Lower leg skin (tissue), 4 donors: ENCODE measurements at regions not wholly inside any gene's neighbourhood (a gene's known extent, or its start where the extent isn't known, plus 50 kb on each side); places are given as distances from the start of the nearest gene placed in this dataset.

Source experiments
- DNase-seq, 2 donors: peaks; one replicate each; pipeline ENCODE4 v3.0.0-alpha.2; 2019; ENCODE audit warnings: low spot score in 2 of 2
- H3K4me3 ChIP-seq: fragments of 200-600 bp; sonication (generic); 2 replicates; pipeline ENCODE4 v1.5.1; 2017; ENCODE audit warnings: mild to moderate bottlenecking, low read depth; ENCODE audit not compliant: poor library complexity, severe bottlenecking
- POLR2A ChIP-seq, 2 donors: fragments of 450-650 bp; IDR thresholded peaks; one replicate each; pipeline ENCODE4 v1.6.1; 2016 to 2017; ENCODE audit warnings: antibody characterized with exemption in 2 of 2, mild to moderate bottlenecking in 1 of 2, moderate library complexity in 1 of 2
- WGBS, 2 donors: methylation state at CpG; one replicate each; pipeline ENCODE4 v1.1.5; 2018; 5-methylcytosine and 5-hydroxymethylcytosine counted together
- intact Hi-C: fragments of 100-400 bp; cut with DNase I; formaldehyde crosslinking; loops from one replicate; pipeline ENCODE4 v1.15.0; 2023; ENCODE audit warnings: low total_unique reads
- TF ChIP-seq, protein P1 (sequence below), 3 donors: fragments of 450-650 bp; IDR thresholded peaks; one replicate each; pipeline ENCODE4 v1.5.1; 2016; ENCODE audit warnings: antibody characterized with exemption in 3 of 3, mild to moderate bottlenecking in 3 of 3, moderate library complexity in 2 of 3

DNA sequence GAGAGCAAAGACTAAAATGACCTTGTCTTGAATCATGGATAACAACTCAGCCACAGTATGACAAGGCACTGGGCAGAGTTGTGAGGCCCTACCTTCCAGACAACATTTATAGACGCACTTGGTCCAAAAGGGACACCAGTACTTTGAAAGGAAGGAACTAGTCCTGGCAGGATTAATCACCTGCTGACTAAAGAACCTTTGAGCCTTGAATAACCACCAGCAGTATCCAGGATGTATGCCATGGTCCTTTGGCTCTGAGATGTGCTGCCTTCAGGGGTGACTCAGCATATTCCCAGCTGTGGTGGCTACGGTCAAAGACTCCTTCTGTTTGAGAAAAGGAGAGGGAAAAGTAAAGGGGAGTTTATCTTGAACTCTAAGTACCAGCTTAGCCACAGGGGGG, 118.1 kb upstream of the PRR32 start:
- intact Hi-C loops = no loop called here
- DNase-seq = peak in 1 of 2 donors; percentile 36
- no peak for TF ChIP-seq POLR2A (IDR thresholded peaks at IDR 0.05)
- TF ChIP-seq, protein P1, sequence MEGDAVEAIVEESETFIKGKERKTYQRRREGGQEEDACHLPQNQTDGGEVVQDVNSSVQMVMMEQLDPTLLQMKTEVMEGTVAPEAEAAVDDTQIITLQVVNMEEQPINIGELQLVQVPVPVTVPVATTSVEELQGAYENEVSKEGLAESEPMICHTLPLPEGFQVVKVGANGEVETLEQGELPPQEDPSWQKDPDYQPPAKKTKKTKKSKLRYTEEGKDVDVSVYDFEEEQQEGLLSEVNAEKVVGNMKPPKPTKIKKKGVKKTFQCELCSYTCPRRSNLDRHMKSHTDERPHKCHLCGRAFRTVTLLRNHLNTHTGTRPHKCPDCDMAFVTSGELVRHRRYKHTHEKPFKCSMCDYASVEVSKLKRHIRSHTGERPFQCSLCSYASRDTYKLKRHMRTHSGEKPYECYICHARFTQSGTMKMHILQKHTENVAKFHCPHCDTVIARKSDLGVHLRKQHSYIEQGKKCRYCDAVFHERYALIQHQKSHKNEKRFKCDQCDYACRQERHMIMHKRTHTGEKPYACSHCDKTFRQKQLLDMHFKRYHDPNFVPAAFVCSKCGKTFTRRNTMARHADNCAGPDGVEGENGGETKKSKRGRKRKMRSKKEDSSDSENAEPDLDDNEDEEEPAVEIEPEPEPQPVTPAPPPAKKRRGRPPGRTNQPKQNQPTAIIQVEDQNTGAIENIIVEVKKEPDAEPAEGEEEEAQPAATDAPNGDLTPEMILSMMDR (IDR thresholded peaks at IDR 0.05) = no peak
- H3K4me3 ChIP-seq = no peak overlapping the region
- WGBS, 2 donors = 88 to 96% methylated on average over 2 of the region's 2 CpGs

DNA sequence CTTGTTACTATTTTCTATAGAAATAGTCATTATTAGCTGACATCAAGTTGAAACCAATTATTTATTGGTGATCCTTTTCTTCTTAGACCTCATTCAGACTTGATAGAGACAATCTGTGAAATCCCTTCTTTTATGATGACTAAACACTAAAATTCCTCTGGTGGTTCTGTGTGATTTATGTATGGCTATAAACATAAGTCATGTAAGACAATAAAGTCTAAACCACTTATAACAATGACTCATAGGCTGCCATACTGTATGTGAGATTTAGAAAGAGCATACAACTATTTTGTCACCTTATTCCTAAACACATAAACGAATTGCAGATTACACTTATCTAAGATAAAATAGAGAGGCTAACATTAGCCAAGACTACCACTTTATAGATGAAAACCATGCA, 101.1 kb upstream of the PRR32 start:
- no peak for TF ChIP-seq POLR2A (IDR thresholded peaks at IDR 0.05)
- TF ChIP-seq, protein P1 (IDR thresholded peaks at IDR 0.05) = no peak
- WGBS, 2 donors = 13 to 50% methylated on average over 1 of the region's 1 CpG
- no peak overlapping the region for H3K4me3 ChIP-seq
- intact Hi-C loops = no loop called here
- no peak for DNase-seq

DNA sequence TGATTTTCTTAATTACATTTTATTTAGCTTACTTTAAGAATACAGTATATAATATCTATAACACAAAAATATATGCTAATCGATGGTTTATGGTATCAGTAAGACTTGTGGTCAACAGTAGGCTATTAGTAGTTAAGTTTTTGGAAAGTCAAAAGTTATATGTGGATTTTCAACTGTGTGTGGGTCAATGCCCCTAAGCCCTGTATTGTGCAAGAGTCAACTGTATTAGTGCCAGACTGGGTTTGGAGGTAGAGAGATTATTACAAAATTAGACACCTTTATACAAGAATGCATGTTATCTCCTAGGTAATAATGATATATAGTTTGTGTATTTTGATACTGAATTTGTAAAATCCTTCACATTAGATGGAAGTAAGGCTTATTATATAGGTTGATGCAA, 100.3 kb upstream of the PRR32 start:
- WGBS, 2 donors = 47 to 81% methylated on average over 1 of the region's 1 CpG
- no peak for DNase-seq
- no peak for TF ChIP-seq POLR2A (IDR thresholded peaks at IDR 0.05)
- H3K4me3 ChIP-seq = no peak overlapping the region
- intact Hi-C loops = no loop called here

DNA sequence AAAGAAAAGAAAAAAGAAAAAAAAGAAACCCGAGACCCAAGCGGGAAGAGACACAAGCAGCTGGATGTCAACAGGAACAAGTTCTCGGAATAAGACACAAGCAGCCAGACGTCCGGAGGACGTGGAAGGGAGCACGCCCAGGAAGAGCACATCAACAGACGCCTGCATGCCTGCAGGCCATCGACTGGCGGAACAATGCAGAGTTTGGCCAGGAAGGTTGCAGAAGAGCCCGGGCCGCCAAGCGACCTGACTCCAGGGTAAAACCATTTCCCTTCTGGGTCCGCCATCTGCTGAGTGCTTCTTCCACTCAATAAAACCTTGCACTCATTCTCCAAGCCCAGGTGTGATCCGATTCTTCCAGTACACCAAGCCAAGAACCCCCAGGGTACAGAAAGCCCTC, 95.6 kb upstream of the PRR32 start:
- H3K4me3 ChIP-seq = no peak overlapping the region
- 72 to 82% methylated on average over 15 of the region's 15 CpGs for WGBS, 2 donors
- DNase-seq = no peak
- no peak for TF ChIP-seq POLR2A (IDR thresholded peaks at IDR 0.05)
- TF ChIP-seq, protein P1 (IDR thresholded peaks at IDR 0.05) = no peak
- intact Hi-C loops = no loop called here

DNA sequence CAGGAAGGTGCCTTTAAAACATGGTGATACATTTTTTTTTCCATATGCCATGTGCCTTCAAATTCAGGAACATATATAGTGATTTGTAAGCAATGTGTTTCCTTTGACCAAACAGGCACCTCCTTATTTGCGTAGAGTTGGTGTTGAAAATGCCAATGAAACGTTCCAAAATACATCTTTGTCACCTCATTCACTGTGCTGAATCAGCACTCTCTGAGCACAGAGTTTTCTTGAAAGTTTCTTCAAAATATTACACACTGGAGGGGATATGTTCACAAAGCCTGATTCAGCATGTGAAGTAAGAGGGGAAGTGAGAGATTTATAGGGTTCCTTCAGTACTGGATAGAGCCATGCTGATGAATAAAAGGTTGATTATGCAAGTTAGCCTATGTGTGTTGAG, 85.7 kb upstream of the PRR32 start:
- no peak for TF ChIP-seq POLR2A (IDR thresholded peaks at IDR 0.05)
- TF ChIP-seq, protein P1 (IDR thresholded peaks at IDR 0.05) = no peak
- no peak for DNase-seq
- H3K4me3 ChIP-seq = no peak overlapping the region
- 44 to 57% methylated on average over 2 of the region's 2 CpGs for WGBS, 2 donors
- intact Hi-C loops = no loop called here
